WTC11 (cell line): ENCODE measurements at regions not wholly inside any gene's neighbourhood (a gene's known extent, or its start where the extent isn't known, plus 50 kb on each side); places are given as distances from the start of the nearest gene placed in this dataset.

Experiments
- ATAC-seq: fragments of 200-7000 bp; cut with Tn5 transposase; 2 replicates; pipeline ENCODE4 v1.10.0; 2021; ENCODE audit warnings: mild to moderate bottlenecking, moderate library complexity
- CTCF ChIA-PET: fragments of 300-600 bp; sonication (Branson Sonifier 250); formaldehyde crosslinking; loops from one replicate; lab custom pipeline; 2021; ENCODE audit warnings: antibody characterized with exemption; lab: Charles Lee
- POLR2A ChIA-PET: fragments of 350-600 bp; sonication (Branson Sonifier 250); formaldehyde crosslinking; loops from one replicate; lab custom pipeline; 2021; ENCODE audit warnings: antibody characterized with exemption; lab: Charles Lee
- DNase-seq: peaks from one replicate; pipeline ENCODE4 v3.0.0; 2021; ENCODE audit warnings: low spot score
- H3K27ac Mint-ChIP-seq: 2 replicates; pipeline ENCODE4 v1.8.0; 2021; ENCODE audit warnings: mixed read lengths
- H3K27me3 Mint-ChIP-seq: 2 replicates; pipeline ENCODE4 v1.8.0; 2021; ENCODE audit warnings: low read depth, mild to moderate bottlenecking, moderate library complexity, mixed read lengths
- H3K36me3 Mint-ChIP-seq: 2 replicates; pipeline ENCODE4 v1.8.0; 2021; ENCODE audit warnings: mixed read lengths
- H3K4me1 Mint-ChIP-seq: 2 replicates; pipeline ENCODE4 v1.8.0; 2022; ENCODE audit warnings: mixed read lengths
- H3K4me3 Mint-ChIP-seq: 2 replicates; pipeline ENCODE4 v1.8.0; 2021; ENCODE audit warnings: mild to moderate bottlenecking, moderate library complexity, mixed read lengths
- H3K9me3 Mint-ChIP-seq: 2 replicates; pipeline ENCODE4 v1.8.0; 2021; ENCODE audit warnings: mixed read lengths
- CREM ChIP-seq: sonication (generic); formaldehyde crosslinking; IDR thresholded peaks from 2 replicates; pipeline ENCODE4 v1.8.1; 2022; ENCODE audit warnings: mild to moderate bottlenecking, missing genetic modification reagents, moderate library complexity
- FOXJ3 ChIP-seq: sonication (generic); formaldehyde crosslinking; IDR thresholded peaks from 2 replicates; pipeline ENCODE4 v1.9.0; 2021; ENCODE audit warnings: missing genetic modification reagents, mild to moderate bottlenecking, borderline replicate concordance
- GABPB1 ChIP-seq: sonication (generic); formaldehyde crosslinking; IDR thresholded peaks from 2 replicates; pipeline ENCODE4 v1.8.1; 2023; ENCODE audit warnings: mild to moderate bottlenecking, missing genetic modification reagents
- MYBL2 ChIP-seq: sonication (generic); formaldehyde crosslinking; IDR thresholded peaks from 2 replicates; pipeline ENCODE4 v1.8.1; 2023; ENCODE audit warnings: mild to moderate bottlenecking, moderate library complexity, missing genetic modification reagents
- NFYB ChIP-seq: sonication (generic); formaldehyde crosslinking; conservative IDR thresholded peaks from 2 replicates; pipeline ENCODE4 v1.8.0; 2022; ENCODE audit warnings: low read depth, missing genetic modification reagents
- NR2C2 ChIP-seq: sonication (generic); formaldehyde crosslinking; IDR thresholded peaks from 2 replicates; pipeline ENCODE4 v1.8.0; 2022; ENCODE audit warnings: mild to moderate bottlenecking, missing genetic modification reagents
- RORB ChIP-seq: fragments of 250-450 bp; sonication (Bioruptor Pico); IDR thresholded peaks from 2 replicates; pipeline ENCODE4 v1.9.0; 2021; ENCODE audit warnings: mild to moderate bottlenecking
- USF1 ChIP-seq: sonication (generic); formaldehyde crosslinking; IDR thresholded peaks from 2 replicates; pipeline ENCODE4 v1.8.0; 2022; ENCODE audit warnings: mild to moderate bottlenecking, missing genetic modification reagents
- ZNF121 ChIP-seq: sonication (generic); formaldehyde crosslinking; IDR thresholded peaks from 2 replicates; pipeline ENCODE4 v1.8.0; 2023; ENCODE audit warnings: missing genetic modification reagents
- ZNF232 ChIP-seq: sonication (generic); formaldehyde crosslinking; IDR thresholded peaks from 2 replicates; pipeline ENCODE4 v1.8.0; 2022; ENCODE audit warnings: mild to moderate bottlenecking, missing genetic modification reagents
- ZNF281 ChIP-seq: sonication (generic); formaldehyde crosslinking; IDR thresholded peaks from 2 replicates; pipeline ENCODE4 v1.8.0; 2023; ENCODE audit warnings: mild to moderate bottlenecking, missing genetic modification reagents
- ZNF416 ChIP-seq: fragments of 250-450 bp; sonication (Bioruptor Pico); IDR thresholded peaks from 2 replicates; pipeline ENCODE4 v1.9.0; 2021; ENCODE audit warnings: mild to moderate bottlenecking, inconsistent platforms
- TF ChIP-seq, protein P1 (sequence below): fragments of 250-450 bp; sonication (Bioruptor Pico); IDR thresholded peaks from 2 replicates; pipeline ENCODE4 v1.9.0; 2021; ENCODE audit warnings: mild to moderate bottlenecking
- TF ChIP-seq, protein P2 (sequence below): sonication (generic); formaldehyde crosslinking; IDR thresholded peaks from 2 replicates; pipeline ENCODE4 v1.8.1; 2023; ENCODE audit warnings: mild to moderate bottlenecking, missing genetic modification reagents
- TF ChIP-seq, protein P3 (sequence below): fragments of 250-450 bp; sonication (Bioruptor Pico); IDR thresholded peaks from 2 replicates; pipeline ENCODE4 v1.9.0; 2021; ENCODE audit warnings: mild to moderate bottlenecking
- TF ChIP-seq, protein P4 (sequence below): fragments of 250-450 bp; sonication (Bioruptor Pico); IDR thresholded peaks from 2 replicates; pipeline ENCODE4 v1.8.0; 2021; ENCODE audit warnings: mild to moderate bottlenecking

DNA sequence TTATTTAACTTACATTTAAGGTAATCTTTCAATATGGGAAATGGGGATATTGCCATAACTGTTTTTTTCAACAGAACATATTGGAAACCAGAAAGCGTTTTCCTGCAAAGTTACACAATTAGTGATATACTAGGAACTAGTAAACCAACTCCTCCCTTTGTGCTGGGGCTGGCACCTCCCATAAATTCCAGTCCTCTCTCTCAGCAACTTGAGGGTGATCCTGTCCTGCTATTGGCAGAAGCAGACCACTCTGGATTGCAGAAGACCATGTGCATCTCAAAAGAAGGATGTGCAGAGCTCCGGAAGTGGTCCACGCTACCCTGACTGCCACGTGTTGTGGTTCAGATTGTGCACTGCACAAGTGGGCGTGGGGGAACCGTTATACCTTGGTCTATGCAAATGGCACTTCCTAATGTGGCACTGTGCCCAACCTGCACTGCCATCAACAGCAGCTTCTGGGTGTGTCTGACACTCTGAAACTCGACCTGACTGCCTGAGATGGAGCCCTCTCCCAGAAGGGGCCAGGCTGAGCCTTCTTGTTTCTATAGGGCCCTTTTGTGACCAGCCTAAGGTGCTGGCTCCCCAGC, 219.2 kb downstream of the ZNF516 start (continued):
- TF ChIP-seq USF1 (CRISPR knock-in tag) = no peak
- TF ChIP-seq, protein P1, sequence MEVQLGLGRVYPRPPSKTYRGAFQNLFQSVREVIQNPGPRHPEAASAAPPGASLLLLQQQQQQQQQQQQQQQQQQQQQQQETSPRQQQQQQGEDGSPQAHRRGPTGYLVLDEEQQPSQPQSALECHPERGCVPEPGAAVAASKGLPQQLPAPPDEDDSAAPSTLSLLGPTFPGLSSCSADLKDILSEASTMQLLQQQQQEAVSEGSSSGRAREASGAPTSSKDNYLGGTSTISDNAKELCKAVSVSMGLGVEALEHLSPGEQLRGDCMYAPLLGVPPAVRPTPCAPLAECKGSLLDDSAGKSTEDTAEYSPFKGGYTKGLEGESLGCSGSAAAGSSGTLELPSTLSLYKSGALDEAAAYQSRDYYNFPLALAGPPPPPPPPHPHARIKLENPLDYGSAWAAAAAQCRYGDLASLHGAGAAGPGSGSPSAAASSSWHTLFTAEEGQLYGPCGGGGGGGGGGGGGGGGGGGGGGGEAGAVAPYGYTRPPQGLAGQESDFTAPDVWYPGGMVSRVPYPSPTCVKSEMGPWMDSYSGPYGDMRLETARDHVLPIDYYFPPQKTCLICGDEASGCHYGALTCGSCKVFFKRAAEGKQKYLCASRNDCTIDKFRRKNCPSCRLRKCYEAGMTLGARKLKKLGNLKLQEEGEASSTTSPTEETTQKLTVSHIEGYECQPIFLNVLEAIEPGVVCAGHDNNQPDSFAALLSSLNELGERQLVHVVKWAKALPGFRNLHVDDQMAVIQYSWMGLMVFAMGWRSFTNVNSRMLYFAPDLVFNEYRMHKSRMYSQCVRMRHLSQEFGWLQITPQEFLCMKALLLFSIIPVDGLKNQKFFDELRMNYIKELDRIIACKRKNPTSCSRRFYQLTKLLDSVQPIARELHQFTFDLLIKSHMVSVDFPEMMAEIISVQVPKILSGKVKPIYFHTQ (CRISPR knock-in tag) = no peak

- peak; percentile 95 for ATAC-seq
- no peaks in the 10 kb centered on the region for H3K36me3 Mint-ChIP-seq
- peaks cover 7% of the 10 kb centered on the region; the same call in 1 of the 2 replicates for H3K9me3 Mint-ChIP-seq
- H3K4me3 Mint-ChIP-seq = no peak overlapping the region
- no peak overlapping the region; the same call in 1 of the 2 replicates for H3K27ac Mint-ChIP-seq
- TF ChIP-seq NR2C2 (CRISPR knock-in tag) (no peak), GABPB1 (CRISPR knock-in tag) (no peak), MYBL2 (CRISPR knock-in tag) (no peak), ZNF121 (CRISPR knock-in tag) (no peak)
- TF ChIP-seq, protein P2, sequence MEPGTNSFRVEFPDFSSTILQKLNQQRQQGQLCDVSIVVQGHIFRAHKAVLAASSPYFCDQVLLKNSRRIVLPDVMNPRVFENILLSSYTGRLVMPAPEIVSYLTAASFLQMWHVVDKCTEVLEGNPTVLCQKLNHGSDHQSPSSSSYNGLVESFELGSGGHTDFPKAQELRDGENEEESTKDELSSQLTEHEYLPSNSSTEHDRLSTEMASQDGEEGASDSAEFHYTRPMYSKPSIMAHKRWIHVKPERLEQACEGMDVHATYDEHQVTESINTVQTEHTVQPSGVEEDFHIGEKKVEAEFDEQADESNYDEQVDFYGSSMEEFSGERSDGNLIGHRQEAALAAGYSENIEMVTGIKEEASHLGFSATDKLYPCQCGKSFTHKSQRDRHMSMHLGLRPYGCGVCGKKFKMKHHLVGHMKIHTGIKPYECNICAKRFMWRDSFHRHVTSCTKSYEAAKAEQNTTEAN (CRISPR knock-in tag) = no peak
- POLR2A ChIA-PET = no interaction called here
- peak; percentile 58 for DNase-seq
- CTCF ChIA-PET = interaction anchor here (0.6 to 2.0 kb wide), 8 partner anchors 12 to 1507 kb away, joined by 3 to 13 read pairs (median 3); no protein-coding TSS in a partner anchor
- H3K4me1 Mint-ChIP-seq = no peaks in the 10 kb centered on the region
- H3K27me3 Mint-ChIP-seq = no peaks in the 10 kb centered on the region; the same call in 1 of the 2 replicates
Observed at GRCh38 chr18:76274468-76275289, 220.4 kb downstream of the ZNF516 start.

- no peak for DNase-seq
- H3K4me1 Mint-ChIP-seq = no peaks in the 10 kb centered on the region
- H3K4me3 Mint-ChIP-seq = no peak overlapping the region
- CTCF ChIA-PET = interaction anchor here (0.9 to 2.0 kb wide), 5 partner anchors 11 to 583 kb away, joined by 3 to 13 read pairs (median 4); no protein-coding TSS in a partner anchor
- POLR2A ChIA-PET = no interaction called here
- ATAC-seq = no peak
- TF ChIP-seq ZNF121 (CRISPR knock-in tag) = no peak
- TF ChIP-seq CREM (CRISPR knock-in tag) = no peak
- no peak for TF ChIP-seq ZNF281 (CRISPR knock-in tag)
- TF ChIP-seq ZNF416 = no peak
- TF ChIP-seq, protein P3, sequence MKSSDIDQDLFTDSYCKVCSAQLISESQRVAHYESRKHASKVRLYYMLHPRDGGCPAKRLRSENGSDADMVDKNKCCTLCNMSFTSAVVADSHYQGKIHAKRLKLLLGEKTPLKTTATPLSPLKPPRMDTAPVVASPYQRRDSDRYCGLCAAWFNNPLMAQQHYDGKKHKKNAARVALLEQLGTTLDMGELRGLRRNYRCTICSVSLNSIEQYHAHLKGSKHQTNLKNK (CRISPR knock-in tag) = no peak
- TF ChIP-seq, protein P4, sequence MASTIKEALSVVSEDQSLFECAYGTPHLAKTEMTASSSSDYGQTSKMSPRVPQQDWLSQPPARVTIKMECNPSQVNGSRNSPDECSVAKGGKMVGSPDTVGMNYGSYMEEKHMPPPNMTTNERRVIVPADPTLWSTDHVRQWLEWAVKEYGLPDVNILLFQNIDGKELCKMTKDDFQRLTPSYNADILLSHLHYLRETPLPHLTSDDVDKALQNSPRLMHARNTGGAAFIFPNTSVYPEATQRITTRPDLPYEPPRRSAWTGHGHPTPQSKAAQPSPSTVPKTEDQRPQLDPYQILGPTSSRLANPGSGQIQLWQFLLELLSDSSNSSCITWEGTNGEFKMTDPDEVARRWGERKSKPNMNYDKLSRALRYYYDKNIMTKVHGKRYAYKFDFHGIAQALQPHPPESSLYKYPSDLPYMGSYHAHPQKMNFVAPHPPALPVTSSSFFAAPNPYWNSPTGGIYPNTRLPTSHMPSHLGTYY (CRISPR knock-in tag) = no peak
- TF ChIP-seq FOXJ3 (CRISPR knock-in tag) = no peak
- no peak for TF ChIP-seq ZNF232
- TF ChIP-seq RORB = no peak
- TF ChIP-seq NFYB (CRISPR knock-in tag) = no peak
- TF ChIP-seq GABPB1 (CRISPR knock-in tag) = no peak
- peaks cover 7% of the 10 kb centered on the region; the same call in 1 of the 2 replicates for H3K9me3 Mint-ChIP-seq
- H3K36me3 Mint-ChIP-seq = no peaks in the 10 kb centered on the region
- H3K27ac Mint-ChIP-seq = no peak overlapping the region
- no peaks in the 10 kb centered on the region; the same call in 1 of the 2 replicates for H3K27me3 Mint-ChIP-seq
Observed at GRCh38 chr18:76273956-76274355, 221.1 kb downstream of the ZNF516 start.
